Activated CD8-positive, alpha-beta memory T cell treated with anti-CD3 and anti-CD28 coated beads for 1 hour (primary cell): ENCODE measurements at regions not wholly inside any gene's neighbourhood (a gene's known extent, or its start where the extent isn't known, plus 50 kb on each side); places are given as distances from the start of the nearest gene placed in this dataset.

Experiments used
- DNase-seq, 2 donors: peaks; one replicate each; pipeline ENCODE4 v3.0.0-alpha.2; 2020; ENCODE audit warnings: low read depth in 1 of 2; ENCODE audit errors: extremely low read depth in 1 of 2

DNA sequence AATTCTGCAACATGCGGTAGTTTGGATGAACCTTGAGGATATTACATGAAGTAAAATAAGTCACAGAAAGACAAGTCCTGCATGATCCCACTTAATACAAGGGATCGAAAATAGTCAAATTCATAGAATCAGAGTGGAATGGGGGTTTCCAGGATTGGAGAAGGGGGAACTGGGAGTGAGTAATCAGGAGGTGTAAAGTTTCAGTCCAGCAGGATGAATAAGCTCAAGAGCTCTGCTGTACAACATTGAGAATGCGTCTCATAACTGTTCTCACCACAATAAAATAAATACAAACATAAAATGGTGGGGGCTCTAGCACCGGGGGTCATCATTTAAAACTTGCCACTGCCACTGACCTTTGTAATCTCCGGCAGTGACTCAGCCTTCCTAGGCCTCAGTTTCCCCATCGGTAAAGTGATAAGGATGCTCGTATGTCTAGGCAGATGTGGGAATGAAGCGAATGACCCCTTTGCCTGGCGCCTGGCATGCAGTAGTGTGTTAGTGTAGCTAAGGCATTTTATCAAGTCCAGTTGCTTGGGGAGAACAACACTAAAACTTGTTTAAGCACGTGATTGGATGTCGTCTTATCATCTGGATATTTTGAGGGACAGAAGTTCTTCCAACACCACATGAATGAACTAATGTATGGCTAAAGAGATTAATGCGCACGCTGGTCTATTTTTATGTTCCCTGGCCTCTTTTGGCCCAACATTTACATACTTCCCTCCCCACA is 421.1 kb downstream of the QKI start:
- DNase-seq: no peak

DNA sequence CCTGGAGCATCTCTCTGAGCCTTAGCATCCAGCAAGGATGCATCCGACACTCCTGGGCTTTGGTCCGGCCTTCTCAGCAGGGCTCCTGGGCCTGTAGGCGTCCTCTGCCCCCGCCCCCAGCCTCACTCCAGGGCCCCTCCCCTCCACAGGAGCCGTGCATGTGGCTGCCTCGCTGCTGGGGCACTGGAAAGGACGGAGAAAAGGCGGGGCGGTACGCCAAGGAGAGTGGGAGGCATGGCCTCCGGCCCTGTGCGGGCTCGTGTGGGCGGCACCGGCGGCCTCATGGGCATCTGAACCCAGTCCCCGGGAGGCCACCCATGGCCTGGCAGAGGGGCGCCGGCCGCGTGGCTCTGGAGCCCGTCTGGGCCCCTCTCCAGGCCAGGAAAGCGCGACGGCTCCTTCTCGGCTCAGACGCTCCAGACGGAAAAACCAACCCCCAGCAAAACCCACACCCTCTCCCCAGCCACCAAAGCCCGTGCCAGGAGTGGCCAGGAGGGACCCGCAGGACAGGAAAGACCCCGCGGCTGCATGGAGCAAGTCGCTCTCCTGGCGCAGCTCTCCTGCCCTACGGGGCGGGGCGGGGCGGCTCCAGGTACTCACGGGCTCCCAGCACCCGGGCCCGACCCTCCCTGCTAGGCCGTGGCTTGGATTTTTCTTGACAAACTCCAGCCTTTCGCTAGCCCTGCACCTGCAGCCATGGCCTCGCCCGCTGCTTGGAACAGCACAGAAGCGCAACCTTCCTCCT is 419.9 kb downstream of the QKI start:
- no peak for DNase-seq

DNA sequence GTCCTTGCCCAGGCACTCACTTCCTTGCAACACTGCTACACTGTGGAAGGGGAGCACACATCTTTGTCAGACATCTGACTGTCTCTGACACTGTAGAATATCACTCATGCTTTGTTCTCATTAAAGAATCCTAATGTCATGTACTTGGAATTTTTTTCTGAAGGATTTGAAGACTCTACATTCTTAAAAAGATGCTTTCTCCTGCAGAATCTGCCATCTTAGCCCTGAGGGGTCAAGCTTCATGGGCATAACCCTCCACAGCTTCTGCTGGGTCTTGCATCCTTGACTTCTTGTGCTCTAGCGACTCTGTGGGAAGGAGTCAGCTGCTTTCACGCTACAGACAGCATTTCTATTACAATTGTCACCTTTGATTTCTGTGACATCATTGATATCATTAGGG is 417.2 kb downstream of the QKI start:
- no peak for DNase-seq

DNA sequence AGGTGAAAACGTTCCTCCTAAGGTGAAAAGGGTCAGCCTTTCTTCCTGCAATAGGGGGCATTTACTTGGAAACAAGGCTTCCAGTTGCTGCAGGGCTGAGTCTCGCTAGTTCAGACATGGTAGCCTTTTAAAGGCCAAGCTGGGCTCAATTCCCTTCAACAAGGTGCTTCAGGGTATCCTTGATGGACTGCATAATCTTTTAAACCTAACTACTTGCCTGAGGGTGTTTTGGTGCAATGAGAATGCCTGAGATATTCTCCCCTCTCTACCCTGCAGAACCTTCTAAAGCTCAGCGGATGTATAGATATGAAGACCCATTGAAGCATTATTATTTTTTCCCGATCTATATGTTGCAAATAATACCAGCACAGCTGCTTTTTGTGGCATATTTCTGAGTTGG is 416.1 kb downstream of the QKI start:
- DNase-seq: no peak

DNA sequence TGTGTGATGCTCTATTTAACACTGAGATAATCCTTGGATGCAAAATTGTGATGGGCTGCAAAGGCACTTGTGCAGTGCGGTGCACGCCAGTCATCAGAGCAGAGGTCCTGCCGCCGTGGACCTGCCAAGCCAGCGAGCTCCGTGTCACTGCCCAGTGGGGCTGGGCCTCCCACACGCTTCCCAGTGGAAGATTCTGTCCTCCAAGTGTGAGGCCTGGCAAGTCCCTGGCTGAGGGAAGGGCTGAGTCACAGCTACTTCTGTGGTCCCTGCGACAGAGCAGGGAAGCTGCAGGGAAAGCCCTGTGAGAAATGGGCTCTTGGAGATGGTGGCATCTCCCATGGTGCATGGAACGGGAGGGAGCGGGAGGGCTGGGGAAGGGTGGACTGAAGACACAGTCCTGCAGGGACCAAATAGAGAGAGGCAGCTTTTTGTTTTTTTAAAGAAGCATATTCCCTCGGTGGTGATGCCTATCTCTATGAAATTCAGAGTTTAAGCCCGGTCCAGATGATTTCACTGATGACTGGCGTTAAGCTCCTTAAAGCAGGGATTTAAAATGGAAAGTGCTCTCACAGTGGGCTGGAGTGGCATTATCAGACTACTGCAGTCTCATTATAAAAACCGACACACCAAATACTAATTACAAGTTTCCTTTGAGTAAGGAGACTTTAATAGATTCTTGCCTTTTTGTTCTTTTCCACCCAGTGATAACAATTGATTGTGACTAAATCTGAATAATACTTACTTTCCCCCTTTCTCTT is 413.7 kb downstream of the QKI start:
- no peak for DNase-seq

DNA sequence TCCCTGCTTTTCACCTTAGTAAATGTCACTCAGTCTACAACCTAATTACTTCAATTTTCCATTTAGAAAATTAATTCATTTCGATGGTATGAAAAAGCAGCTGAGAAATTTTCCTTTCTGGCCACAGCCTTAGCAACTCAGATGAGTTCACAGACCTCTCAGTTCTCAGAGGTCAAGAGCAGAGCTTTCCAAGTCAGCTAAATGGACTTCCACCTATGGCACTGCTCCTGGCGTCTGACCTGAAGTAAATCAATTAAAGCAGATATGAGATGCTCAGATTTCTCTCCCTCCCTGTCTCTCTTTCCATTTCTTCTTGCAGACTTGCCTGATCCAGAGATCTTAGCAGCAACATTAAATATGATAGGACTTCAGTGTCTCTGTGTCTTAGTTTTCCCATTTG is 412.6 kb downstream of the QKI start:
- no peak for DNase-seq

DNA sequence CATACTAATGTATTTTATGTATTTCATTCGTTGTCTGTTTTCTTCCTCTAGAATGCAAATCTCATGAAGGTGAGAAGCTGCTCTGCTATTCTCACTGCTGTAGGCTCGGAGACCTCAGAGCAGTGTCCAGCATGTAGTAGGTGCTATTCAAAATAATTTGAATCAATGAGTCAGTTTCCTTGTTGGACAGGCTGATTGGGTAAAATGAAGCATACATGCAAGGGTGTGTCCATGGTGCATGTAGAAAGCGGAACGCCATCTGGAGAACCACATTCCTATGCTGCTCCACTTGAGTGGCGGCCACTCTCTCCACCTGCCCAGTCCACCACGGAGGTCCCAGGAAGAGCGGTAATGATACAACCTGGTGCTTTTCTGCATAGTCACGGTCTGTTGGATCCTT is 412.1 kb downstream of the QKI start:
- DNase-seq: no peak

DNA sequence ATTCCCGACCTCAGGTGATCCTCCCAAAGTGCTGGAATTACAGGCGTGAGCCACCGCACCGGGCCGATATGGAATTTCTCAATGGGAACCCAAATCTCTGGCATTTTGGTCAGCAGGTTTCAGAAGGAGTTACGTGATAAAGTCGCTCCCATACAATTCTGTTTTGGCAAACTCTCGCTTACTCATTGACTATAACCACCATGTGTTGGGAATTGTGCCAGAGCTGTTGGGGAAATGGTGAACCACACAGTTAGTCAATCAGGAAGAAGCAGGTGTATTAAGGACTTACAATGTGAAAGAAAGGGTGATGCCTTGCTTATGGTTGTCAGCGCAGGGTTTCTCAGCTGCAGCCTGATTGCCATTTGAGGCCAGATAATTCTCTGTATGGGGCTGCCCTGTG is 410.5 kb downstream of the QKI start:
- no peak for DNase-seq

DNA sequence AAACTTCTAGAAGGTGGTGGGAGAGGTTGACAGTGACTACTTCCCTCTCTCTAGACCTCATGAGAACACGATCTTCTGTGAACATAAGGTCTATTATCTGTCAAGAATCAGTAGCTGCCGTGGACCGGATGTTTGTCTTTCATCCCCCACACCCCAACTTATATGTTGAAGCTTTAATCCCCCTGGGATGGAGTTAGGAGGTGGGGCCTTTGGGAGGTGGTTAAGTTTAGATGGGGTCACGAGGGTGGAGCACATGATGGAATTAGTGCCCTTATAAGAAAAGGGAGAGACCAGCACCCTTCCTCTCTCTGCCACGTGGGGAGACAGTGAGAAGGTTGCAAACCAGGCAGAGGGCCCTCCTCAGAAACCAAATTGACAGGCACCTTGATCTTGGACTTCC is 409.1 kb downstream of the QKI start:
- no peak for DNase-seq

DNA sequence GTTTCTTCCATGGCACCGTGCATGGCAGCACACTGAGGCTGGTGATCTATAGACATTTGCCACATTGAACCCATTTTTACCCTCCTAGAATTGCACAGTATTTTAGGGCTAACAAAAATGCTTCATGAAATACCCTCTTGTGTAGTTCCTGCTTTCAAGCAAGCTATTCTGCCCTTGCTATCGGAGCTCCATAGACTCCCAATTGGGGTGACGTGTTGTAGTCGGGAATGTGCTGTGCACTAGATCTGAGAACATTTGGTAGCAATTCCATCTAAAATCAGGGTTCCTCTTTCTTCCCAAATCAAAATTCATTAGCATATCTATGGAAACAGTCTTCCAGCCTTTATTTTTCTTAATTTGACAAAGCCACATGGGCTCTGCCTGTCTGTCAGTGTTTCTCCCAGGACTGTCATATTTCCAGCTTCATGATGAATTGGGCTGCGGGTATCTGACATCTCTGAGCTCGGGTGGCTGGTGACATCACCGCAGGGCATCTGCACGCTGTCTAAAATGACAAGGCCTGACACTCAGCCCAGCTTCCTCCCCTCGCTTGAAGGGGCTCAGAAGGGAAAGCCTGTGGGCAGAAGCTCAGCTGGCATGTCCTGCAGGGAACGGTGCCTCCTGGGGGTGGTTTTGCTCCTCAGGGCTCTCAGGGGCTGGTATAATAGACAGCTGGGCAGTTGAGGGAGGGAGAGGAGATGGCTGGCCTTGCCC is 406.4 kb downstream of the QKI start:
- DNase-seq: no peak

DNA sequence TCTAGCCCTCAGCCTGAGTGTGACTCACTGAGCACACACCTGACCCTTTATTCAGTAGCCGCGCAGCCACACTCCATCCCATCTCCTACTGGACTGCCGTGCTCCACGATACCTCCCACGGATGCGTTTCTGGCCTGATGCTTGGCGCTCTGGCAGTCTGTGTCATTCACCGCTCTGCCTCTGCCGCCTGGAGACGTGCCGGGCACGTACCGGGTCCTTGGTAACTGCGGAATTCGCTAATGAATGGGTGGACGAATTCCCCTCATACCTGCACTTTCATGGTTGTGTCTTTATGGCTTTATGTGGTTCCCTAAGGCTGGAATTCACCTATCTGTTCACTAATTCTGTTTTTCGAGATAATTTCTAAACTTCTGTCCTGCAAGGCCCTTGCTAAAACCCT is 405.7 kb downstream of the QKI start:
- DNase-seq: no peak

DNA sequence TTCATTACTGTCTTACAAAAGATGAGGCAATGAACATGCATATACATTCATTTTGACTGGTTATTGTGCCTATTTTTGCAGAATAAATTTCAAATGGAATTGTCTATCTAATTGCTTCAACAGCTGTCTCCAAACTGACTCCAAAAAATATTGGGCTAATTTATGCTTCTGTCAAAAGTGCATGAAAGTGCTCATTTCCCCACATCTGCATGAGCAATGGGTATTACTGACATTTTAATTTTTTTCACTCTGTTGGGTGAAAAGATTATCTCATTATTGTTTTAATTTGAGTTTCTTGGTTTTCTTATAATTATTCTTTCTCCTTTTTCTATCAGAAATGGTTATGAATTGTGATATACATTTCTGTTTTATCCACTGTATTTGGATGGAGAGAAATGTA is 404.2 kb downstream of the QKI start:
- no peak for DNase-seq

DNA sequence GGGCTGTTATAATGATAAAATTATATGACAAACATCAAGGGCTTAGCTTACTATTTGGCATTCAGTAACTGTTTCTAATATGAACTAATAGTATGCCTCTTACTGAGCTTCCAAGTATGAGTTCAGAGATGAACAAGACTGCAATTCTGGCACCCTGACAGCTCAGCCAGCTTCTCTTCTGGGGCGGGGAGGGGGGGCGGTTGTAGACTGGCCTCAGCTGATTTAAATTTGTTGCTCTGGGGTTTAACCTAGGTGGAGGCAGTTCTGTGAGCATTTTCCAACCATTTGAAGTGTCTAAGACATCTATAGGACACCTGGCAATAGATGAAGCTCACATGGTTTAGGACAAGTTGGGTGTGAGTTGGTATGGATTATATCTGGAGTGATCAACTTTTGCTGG is 401.9 kb downstream of the QKI start:
- DNase-seq: no peak

DNA sequence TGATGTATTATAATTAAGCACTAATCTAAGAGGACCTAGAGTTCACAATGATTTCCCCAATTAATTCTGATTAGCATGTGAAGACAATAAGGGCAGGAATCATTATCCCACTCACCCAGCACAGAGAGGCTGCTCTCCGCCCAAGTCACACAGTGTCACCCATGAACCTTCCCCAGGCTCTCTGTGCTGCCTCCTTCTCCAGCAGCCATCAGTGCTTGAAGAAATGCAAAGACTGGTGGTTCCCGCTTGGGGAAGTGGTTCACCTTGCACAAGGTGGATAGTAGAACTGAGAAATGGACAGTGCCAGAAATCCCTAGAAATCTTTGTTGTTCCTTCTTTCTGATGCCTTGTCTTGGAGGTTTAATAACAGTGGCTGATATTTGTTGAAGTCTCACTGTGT is 401.3 kb downstream of the QKI start:
- no peak for DNase-seq

DNA sequence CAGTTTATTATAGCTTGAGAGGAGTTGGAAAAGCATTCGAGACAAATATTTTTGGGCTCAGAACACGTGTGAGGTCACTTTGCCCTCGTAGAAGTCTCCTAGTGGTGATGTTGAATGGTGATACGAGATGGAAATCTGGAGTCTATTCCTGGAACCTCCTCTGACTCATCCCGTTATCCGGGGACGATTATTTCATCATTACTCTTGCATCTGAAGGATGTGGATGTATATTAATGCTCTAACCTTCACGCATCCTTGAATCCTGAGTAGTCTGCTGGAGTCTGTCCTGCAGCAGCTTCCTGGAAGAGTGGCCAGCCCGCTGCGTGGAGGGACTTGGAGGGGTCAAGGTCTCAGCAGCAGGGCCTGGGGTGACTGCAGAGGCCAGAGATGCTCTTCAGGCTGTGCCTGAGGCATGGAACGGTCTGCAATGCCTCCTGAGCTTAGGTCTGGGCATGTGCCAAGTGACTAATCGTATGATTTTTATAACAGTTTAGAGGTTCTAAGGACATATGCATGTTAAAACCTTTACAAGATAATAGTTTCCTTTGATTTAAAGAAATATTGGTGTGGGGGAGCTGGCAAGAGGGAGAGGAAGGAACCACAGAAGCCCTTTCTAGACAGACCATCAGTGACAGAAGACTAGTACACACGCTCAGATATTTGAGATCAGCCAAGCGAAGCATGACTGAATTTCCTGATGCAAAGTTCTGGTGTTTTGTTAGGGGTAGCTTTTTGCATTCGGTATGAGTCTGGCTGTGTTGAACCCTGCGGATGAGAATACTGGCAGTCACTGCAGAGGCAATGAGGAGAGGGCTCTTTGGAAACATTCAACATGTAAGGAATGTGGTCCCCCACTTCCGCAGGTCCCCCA is 400.2 kb downstream of the QKI start:
- DNase-seq: no peak

DNA sequence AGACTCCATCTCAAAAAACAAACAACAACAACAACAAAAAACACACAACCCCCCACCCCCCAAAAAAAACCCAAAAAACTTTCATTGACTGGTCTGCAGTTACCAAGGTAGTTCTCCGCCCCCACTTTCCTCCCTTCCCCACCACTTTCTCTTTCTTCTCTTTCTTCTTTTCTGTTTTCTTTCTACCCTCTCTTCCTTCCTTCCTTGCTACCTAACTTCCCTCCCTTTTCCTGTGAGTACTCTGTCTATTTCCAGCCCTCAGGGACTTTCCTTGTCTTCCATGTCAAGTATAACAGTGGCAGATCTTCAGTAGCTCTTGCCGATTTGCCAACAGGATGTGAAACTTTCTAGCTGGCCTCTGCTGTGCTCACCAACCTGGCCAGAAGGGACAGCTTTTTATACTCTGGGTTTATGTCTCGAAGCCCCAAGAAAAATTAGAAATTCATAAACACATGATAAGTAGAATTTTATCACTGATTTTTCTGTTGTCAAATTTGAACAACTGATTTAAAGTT is 399.5 kb downstream of the QKI start:
- no peak for DNase-seq

DNA sequence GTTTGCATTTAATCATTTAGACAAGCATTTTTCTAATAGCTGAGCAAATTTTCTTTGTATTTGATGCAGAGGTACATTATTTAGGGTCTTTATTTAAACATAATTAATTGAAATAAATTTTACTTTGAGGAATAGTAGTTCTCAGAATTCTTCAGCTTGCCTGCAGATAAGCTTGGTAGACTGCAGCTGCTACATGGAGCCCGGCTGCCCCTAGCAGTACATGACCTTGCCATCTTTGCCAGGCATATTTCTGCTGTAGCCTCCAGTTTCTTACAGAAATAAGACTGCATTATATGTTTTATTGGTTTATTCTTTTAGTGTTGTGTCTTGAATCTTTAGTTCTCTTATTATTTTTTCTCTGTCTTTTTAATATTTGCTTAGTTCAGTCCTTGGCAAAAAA is 396.8 kb downstream of the QKI start:
- DNase-seq: no peak

DNA sequence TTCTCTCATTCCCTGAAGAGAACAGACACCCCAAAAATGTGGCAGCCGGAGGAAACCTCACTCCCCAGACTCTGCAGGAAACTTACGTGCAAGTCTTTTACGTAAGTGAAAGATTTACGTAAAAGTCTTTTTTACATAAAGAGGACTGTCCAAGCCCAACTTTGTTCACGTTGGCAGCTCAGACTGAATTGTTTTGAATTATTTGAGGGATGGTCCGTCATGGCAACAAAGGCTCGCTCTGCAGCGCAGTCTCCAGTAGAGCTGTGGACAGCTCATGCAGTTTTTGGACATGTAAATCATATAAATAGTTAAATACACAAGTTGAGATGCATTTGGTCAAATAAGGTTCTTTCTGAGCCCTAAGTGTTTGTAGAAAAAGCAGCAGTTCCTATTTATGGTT is 394.8 kb downstream of the QKI start:
- no peak for DNase-seq

DNA sequence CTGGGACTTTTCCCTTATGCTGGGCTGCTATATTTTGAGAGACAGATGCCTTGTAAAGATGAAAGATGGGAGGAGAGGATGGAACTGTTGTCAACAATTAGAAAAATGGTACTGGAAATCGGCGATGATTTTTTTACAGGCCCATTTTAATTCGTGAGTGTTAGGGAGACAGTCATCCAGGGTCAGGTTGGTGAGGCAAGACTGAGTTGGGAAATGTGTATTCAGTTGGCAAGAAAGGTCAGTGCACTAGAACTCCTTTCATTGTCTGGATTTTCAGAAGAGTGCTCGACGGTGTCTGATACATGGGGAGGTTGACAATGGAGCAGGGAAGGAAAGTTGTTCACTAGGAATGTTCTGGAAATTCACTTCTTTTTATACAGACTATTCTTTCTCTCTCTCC is 394.4 kb downstream of the QKI start:
- no peak for DNase-seq

DNA sequence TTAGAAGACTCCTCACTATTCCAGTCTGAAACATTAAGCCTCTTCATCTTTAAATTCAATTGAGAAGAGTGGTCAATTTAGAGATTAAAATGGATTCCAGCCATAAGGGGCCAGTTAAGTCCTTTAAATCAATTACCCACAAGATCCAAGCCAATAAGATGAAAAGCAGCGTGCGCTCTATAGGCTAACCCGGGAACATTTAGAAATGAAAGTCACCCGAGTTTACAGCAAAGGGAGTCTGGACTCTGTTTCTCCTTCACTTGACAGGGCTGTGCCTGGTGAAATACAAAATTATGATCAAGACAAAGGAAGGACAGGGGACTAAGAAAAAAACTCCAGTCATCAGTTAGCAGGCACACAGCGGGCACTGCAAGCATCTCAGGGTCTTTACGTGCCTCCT is 393.7 kb downstream of the QKI start:
- DNase-seq: no peak
